H1 (cell line): ENCODE measurements at regions not wholly inside any gene's neighbourhood (a gene's known extent, or its start where the extent isn't known, plus 50 kb on each side); places are given as distances from the start of the nearest gene placed in this dataset.

Source experiments
- CTCF ChIA-PET: fragments of 300-600 bp; sonication (Branson Sonifier 250); formaldehyde crosslinking; loops from one replicate; lab custom pipeline; 2021; ENCODE audit not compliant: partially characterized antibody; lab: Charles Lee
- POLR2A ChIA-PET: fragments of 300-600 bp; sonication (Branson Sonifier 250); formaldehyde crosslinking; loops from one replicate; lab custom pipeline; 2021; ENCODE audit warnings: inconsistent platforms; ENCODE audit not compliant: partially characterized antibody; lab: Charles Lee
- DNase-seq, 2 experiments: peaks; one replicate each; pipeline versions ENCODE4 v3.0.0 to v3.0.0-alpha.2; 2010 to 2022; ENCODE audit warnings: low spot score in 2 of 2, low read depth in 1 of 2, mixed read lengths in 1 of 2
- FAIRE-seq: peaks from 2 replicates; lab custom pipeline; 2011; peaks lifted over from hg19 to GRCh38; lab: Jason Lieb, UNC
- H2AFZ ChIP-seq: 2 replicates; pipeline ENCODE4 v1.8.1; 2012; ENCODE audit warnings: low read length, inconsistent platforms
- H2AK5ac ChIP-seq: 2 replicates; pipeline ENCODE4 v1.6.1; 2013; ENCODE audit warnings: low read depth, low read length
- H2BK120ac ChIP-seq: replicated peaks from 2 replicates; pipeline ENCODE3; 2013; ENCODE audit warnings: low read depth, low read length, inconsistent platforms
- H2BK12ac ChIP-seq: 2 replicates; pipeline ENCODE4 v1.6.1; 2013; ENCODE audit warnings: low read depth, low read length
- H2BK15ac ChIP-seq: 2 replicates; pipeline ENCODE4 v1.6.1; 2013; ENCODE audit warnings: low read length
- H2BK20ac ChIP-seq: 2 replicates; pipeline ENCODE4 v1.6.1; 2013; ENCODE audit warnings: low read length
- H2BK5ac ChIP-seq: 2 replicates; pipeline ENCODE4 v1.6.1; 2013; ENCODE audit warnings: low read depth, low read length
- H3K14ac ChIP-seq: 2 replicates; pipeline ENCODE4 v1.6.1; 2013; ENCODE audit warnings: inconsistent platforms; ENCODE audit not compliant: insufficient read length
- H3K18ac ChIP-seq: 2 replicates; pipeline ENCODE4 v1.6.1; 2013; ENCODE audit warnings: low read length; ENCODE audit errors: extremely low read depth
- H3K23ac ChIP-seq: 2 replicates; pipeline ENCODE4 v1.6.1; 2013; ENCODE audit warnings: inconsistent platforms; ENCODE audit not compliant: insufficient read length
- H3K23me2 ChIP-seq: 2 replicates; pipeline ENCODE4 v1.6.1; 2013; ENCODE audit warnings: low read depth, low read length
- H3K27ac ChIP-seq: 2 replicates; pipeline ENCODE4 v1.6.1; 2011; ENCODE audit warnings: low read depth, low read length, inconsistent platforms
- H3K27me3 ChIP-seq, 4 experiments: replicated peaks in 1 of 4; 1 replicate in 1 of 4; 2 replicates in 3 of 4; pipeline versions ENCODE4 v1.6.1 to v1.8.1; 2011 to 2013; ENCODE audit warnings: low read length in 3 of 4, mild to moderate bottlenecking in 3 of 4, inconsistent platforms in 2 of 4, mixed read lengths in 2 of 4, moderate library complexity in 1 of 4; ENCODE audit not compliant: control insufficient read depth in 3 of 4, insufficient read depth in 3 of 4; ENCODE audit errors: extremely low read depth in 1 of 4
- H3K36me3 ChIP-seq, 4 experiments: 2 replicates each; pipeline versions ENCODE4 v1.6.1 to v1.8.1; 2011 to 2013; ENCODE audit warnings: mild to moderate bottlenecking in 4 of 4, low read length in 3 of 4, moderate library complexity in 2 of 4, control low read depth in 1 of 4, inconsistent platforms in 1 of 4; ENCODE audit not compliant: insufficient read depth in 4 of 4, control insufficient read depth in 2 of 4
- H3K4ac ChIP-seq: replicated peaks from 2 replicates; pipeline ENCODE3; 2013; ENCODE audit warnings: low read length, low read depth, mixed read lengths, inconsistent platforms; ENCODE audit not compliant: insufficient read length
- H3K4me1 ChIP-seq, 4 experiments: replicated peaks in 1 of 4; 1 replicate in 1 of 4; 2 replicates in 3 of 4; pipeline versions ENCODE4 v1.6.1 to v1.8.1; 2011 to 2013; ENCODE audit warnings: low read length in 3 of 4, inconsistent platforms in 2 of 4, mixed read lengths in 1 of 4; ENCODE audit not compliant: insufficient read depth in 4 of 4, control insufficient read depth in 3 of 4
- H3K4me2 ChIP-seq, 2 experiments: 2 replicates each; pipeline versions ENCODE4 v1.6.1 to v1.8.1; 2011 to 2013; ENCODE audit warnings: low read depth in 2 of 2, low read length in 2 of 2, control low read depth in 1 of 2, inconsistent platforms in 1 of 2, mild to moderate bottlenecking in 1 of 2; ENCODE audit not compliant: insufficient read depth in 1 of 2
- H3K4me3 ChIP-seq, 4 experiments: fragments of 200-600, 300-600 bp in 1 of 4; sonication (generic), shearing (Covaris generic), sonication (Bioruptor Twin) in 1 of 4; 2 replicates each; pipeline versions ENCODE4 v1.5.1 to v1.8.1; 2011 to 2016; ENCODE audit warnings: low read length in 4 of 4, low read depth in 3 of 4, control low read depth in 2 of 4, inconsistent platforms in 2 of 4, mild to moderate bottlenecking in 2 of 4, mixed read lengths in 1 of 4, moderate library complexity in 1 of 4; ENCODE audit not compliant: insufficient read depth in 2 of 4; ENCODE audit errors: extremely low read depth in 1 of 4
- H3K56ac ChIP-seq: replicated peaks from 2 replicates; pipeline ENCODE3; 2013; ENCODE audit warnings: low read depth, mild to moderate bottlenecking, mixed read lengths, low read length, inconsistent platforms; ENCODE audit not compliant: insufficient read length
- H3K79me1 ChIP-seq: 2 replicates; pipeline ENCODE4 v1.6.1; 2013; ENCODE audit warnings: low read depth, low read length, control low read depth
- H3K79me2 ChIP-seq, 2 experiments: 2 replicates each; pipeline versions ENCODE4 v1.6.1 to v1.8.1; 2012 to 2013; ENCODE audit warnings: low read length in 2 of 2, mild to moderate bottlenecking in 2 of 2, inconsistent platforms in 1 of 2; ENCODE audit not compliant: insufficient read depth in 2 of 2, control insufficient read depth in 1 of 2
- H3K9ac ChIP-seq, 4 experiments: replicated peaks in 1 of 4; 1 replicate in 1 of 4; 2 replicates in 3 of 4; pipeline versions ENCODE4 v1.6.1 to v1.8.1; 2011 to 2013; ENCODE audit warnings: low read depth in 3 of 4, low read length in 3 of 4, control low read depth in 2 of 4, mild to moderate bottlenecking in 2 of 4, moderate library complexity in 2 of 4, inconsistent platforms in 1 of 4; ENCODE audit errors: extremely low read depth in 1 of 4
- H3K9me3 ChIP-seq, 2 experiments: 2 replicates each; pipeline versions ENCODE4 v1.6.1 to v1.8.1; 2012 to 2013; ENCODE audit warnings: mild to moderate bottlenecking in 2 of 2, moderate library complexity in 2 of 2, control low read depth in 1 of 2, inconsistent platforms in 1 of 2, low read depth in 1 of 2, low read length in 1 of 2, mixed read lengths in 1 of 2; ENCODE audit not compliant: insufficient read depth in 2 of 2
- H4K20me1 ChIP-seq, 2 experiments: replicated peaks in 1 of 2; 2 replicates each; pipeline versions ENCODE3 to v1.8.1; 2011 to 2013; ENCODE audit warnings: inconsistent platforms in 2 of 2, low read length in 2 of 2, mild to moderate bottlenecking in 1 of 2; ENCODE audit not compliant: insufficient read depth in 2 of 2, control insufficient read depth in 1 of 2
- H4K5ac ChIP-seq: 2 replicates; pipeline ENCODE4 v1.6.1; 2013; ENCODE audit warnings: low read length, low read depth, mixed read lengths, inconsistent platforms; ENCODE audit not compliant: insufficient read length
- H4K8ac ChIP-seq: 2 replicates; pipeline ENCODE4 v1.8.0; 2013; ENCODE audit warnings: mild to moderate bottlenecking, moderate library complexity, low read length, inconsistent platforms; ENCODE audit not compliant: insufficient read depth; ENCODE audit errors: extremely low read depth
- H4K91ac ChIP-seq: replicated peaks from 2 replicates; pipeline ENCODE3; 2013; ENCODE audit warnings: low read length, mixed read lengths, inconsistent platforms; ENCODE audit not compliant: insufficient read length
- BCL11A ChIP-seq, 2 experiments: IDR thresholded peaks; one replicate each; pipeline ENCODE4 v1.6.1; 2011; ENCODE audit warnings: low read depth in 2 of 2, low read length in 2 of 2, mild to moderate bottlenecking in 2 of 2
- FOSL1 ChIP-seq: IDR thresholded peaks from 2 replicates; pipeline ENCODE4 v1.6.1; 2011; ENCODE audit warnings: mild to moderate bottlenecking, low read depth, low read length, moderate library complexity; ENCODE audit not compliant: insufficient read depth
- GTF2F1 ChIP-seq: IDR thresholded peaks from 2 replicates; pipeline ENCODE4 v1.6.1; 2012; ENCODE audit warnings: low read depth, low read length, improper control_type of control experiment, borderline replicate concordance
- HDAC6 ChIP-seq: IDR thresholded peaks from one replicate; pipeline ENCODE4 v1.7.1; 2012; ENCODE audit warnings: low read depth, mild to moderate bottlenecking, inconsistent platforms, low read length, moderate library complexity
- NANOG ChIP-seq: IDR thresholded peaks from 2 replicates; pipeline ENCODE4 v1.6.1; 2011; ENCODE audit warnings: low read length, low read depth, mild to moderate bottlenecking, inconsistent platforms; ENCODE audit not compliant: insufficient read depth, poor library complexity, severe bottlenecking
- POLR2AphosphoS5 ChIP-seq: IDR thresholded peaks from 2 replicates; pipeline ENCODE4 v1.6.1; 2011; ENCODE audit warnings: low read depth, low read length
- RFX5 ChIP-seq: IDR thresholded peaks from 2 replicates; pipeline ENCODE4 v1.6.1; 2011; ENCODE audit warnings: low read depth, low read length, improper control_type of control experiment, borderline replicate concordance
- SIRT6 ChIP-seq: IDR thresholded peaks from one replicate; pipeline ENCODE4 v1.7.1; 2012; ENCODE audit warnings: low read length, inconsistent platforms
- SIX5 ChIP-seq: IDR thresholded peaks from 2 replicates; pipeline ENCODE4 v1.6.1; 2011; ENCODE audit warnings: mild to moderate bottlenecking, low read depth, low read length
- SUZ12 ChIP-seq: fragments of 200-600 bp; sonication (generic); IDR thresholded peaks from 2 replicates; pipeline ENCODE4 v1.6.1; 2012; ENCODE audit warnings: mild to moderate bottlenecking, inconsistent platforms, low read length, moderate library complexity, mixed read lengths

DNA sequence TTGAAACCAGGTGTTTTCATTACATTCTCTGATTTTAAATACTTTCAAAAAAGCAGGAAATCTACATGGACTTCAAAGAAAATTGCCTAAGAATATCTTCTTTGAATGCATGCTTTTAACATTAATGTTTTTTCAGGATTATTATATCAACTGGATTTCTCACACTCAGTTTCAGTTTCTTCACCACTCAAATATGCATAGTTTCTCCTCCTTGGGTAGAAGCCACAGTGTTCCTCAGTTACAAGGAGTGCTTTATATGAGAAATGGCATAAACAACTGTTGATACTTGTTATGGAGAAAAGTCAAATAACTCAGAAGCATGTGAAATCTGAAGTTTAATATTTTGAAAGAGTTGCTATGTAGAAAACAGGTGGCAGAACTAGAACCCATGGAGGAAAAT, 196.9 kb downstream of the DMRTA1 start:
- FAIRE-seq: no peak
- no peak overlapping the region for H2BK5ac ChIP-seq
- no peak overlapping the region for H2AFZ ChIP-seq
- no peak overlapping the region for H3K9ac ChIP-seq
- TF ChIP-seq HDAC6: no peak
- no peak for TF ChIP-seq SUZ12
- no peak for TF ChIP-seq FOSL1
- no peak for TF ChIP-seq BCL11A (IDR thresholded peaks at IDR 0.05; ENCODE audit: low read depth in 2 of 2, low read length in 2 of 2)
- TF ChIP-seq NANOG: no peak
- no peak for TF ChIP-seq SIX5
- TF ChIP-seq RFX5: no peak
- TF ChIP-seq SIRT6: no peak
- no peak for TF ChIP-seq GTF2F1
- no peak for TF ChIP-seq POLR2AphosphoS5
- TF ChIP-seq, all 59 proteins: peak for 0
- H3K23me2 ChIP-seq: no peaks in the 10 kb centered on the region
- no peak overlapping the region for H4K5ac ChIP-seq
- H3K23ac ChIP-seq: no peak overlapping the region
- H3K36me3 ChIP-seq: no peaks in the 10 kb centered on the region
- no peaks in the 10 kb centered on the region for H3K9me3 ChIP-seq
- H3K27ac ChIP-seq: no peak overlapping the region
- no peak overlapping the region for H3K56ac ChIP-seq
- no peak overlapping the region for H3K14ac ChIP-seq
- H3K79me1 ChIP-seq: no peaks in the 10 kb centered on the region
- H3K4me1 ChIP-seq: no peaks in the 10 kb centered on the region
- no peak overlapping the region for H4K91ac ChIP-seq
- POLR2A ChIA-PET: no interaction called here
- no peak overlapping the region for H3K4me3 ChIP-seq
- DNase-seq: no peak
- H3K79me2 ChIP-seq: no peaks in the 10 kb centered on the region
- H2BK20ac ChIP-seq: no peak overlapping the region
- no peak overlapping the region for H2AK5ac ChIP-seq
- H2BK12ac ChIP-seq: no peak overlapping the region
- no peak overlapping the region for H3K4me2 ChIP-seq
- no peak overlapping the region for H2BK15ac ChIP-seq
- no peak overlapping the region for H2BK120ac ChIP-seq
- H3K18ac ChIP-seq: no peak overlapping the region
- H3K4ac ChIP-seq: no peak overlapping the region
- H4K8ac ChIP-seq: no peak overlapping the region
- no peaks in the 10 kb centered on the region for H3K27me3 ChIP-seq
- CTCF ChIA-PET: no interaction called here
- no peaks in the 10 kb centered on the region for H4K20me1 ChIP-seq
